Transverse colon (tissue), 4 donors: ENCODE measurements at regions not wholly inside any gene's neighbourhood (a gene's known extent, or its start where the extent isn't known, plus 50 kb on each side); places are given as distances from the start of the nearest gene placed in this dataset.

Experiments
- CTCF ChIP-seq, 5 experiments: fragments of 200-600 bp in 3 of 5; fragments of 450-650 bp in 2 of 5; sonication (generic) in 3 of 5; IDR thresholded peaks; 1 replicate in 2 of 5; 2 replicates in 3 of 5; pipeline ENCODE4 v1.5.1; 2016 to 2017; ENCODE audit warnings: antibody characterized with exemption in 5 of 5, inconsistent platforms in 3 of 5, mild to moderate bottlenecking in 2 of 5, moderate library complexity in 1 of 5
- POLR2AphosphoS5 ChIP-seq, 3 donors: sonication (generic); formaldehyde crosslinking; IDR thresholded peaks; one replicate each; pipeline ENCODE4 v1.6.1; 2016; ENCODE audit warnings: antibody characterized with exemption in 3 of 3

DNA sequence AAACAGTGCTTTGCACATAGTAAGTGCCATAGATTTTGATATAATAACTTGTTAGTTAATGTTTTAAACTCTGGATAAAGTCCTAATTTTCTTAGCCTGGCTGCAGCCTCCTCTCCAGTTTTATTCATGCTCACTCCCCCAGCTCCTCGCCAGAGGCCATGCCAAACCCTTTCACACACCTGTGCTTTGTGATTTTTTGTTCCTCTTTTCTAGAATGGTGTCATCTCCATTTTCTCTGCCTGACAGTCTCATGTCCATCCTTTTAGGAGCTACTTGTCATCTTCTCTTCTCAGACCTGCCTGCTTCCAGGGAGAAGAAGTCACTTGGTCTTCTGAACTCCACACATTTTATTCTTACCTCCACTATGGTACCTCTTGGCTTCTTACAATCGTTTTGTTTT is 55.8 kb upstream of the SPATA13 start:
- TF ChIP-seq POLR2AphosphoS5 (IDR thresholded peaks at IDR 0.05) = no peak
- TF ChIP-seq CTCF (IDR thresholded peaks at IDR 0.05) = no peak
